HUDEP-2 (cell line): ENCODE measurements at regions not wholly inside any gene's neighbourhood (a gene's known extent, or its start where the extent isn't known, plus 50 kb on each side); places are given as distances from the start of the nearest gene placed in this dataset.
"Not testable (repeated sequence)": the region's sequence is repeated elsewhere in the genome, so short reads cannot be mapped to it uniquely, and the experiment has no call there.

Experiments
- DNase-seq, 76 experiments: peaks; one replicate each; lab custom pipeline; 2025; ENCODE audit not compliant: unreplicated experiment in 76 of 76; lab: John Stamatoyannopoulos, UW

GRCh38 chr4:188432328-188432727 is 293.1 kb downstream of the TRIML1 start:
- no peak for DNase-seq

GRCh38 chr4:188433741-188434315 is 294.6 kb downstream of the TRIML1 start:
- DNase-seq: no peak

GRCh38 chr4:188434643-188435042 is 295.4 kb downstream of the TRIML1 start:
- no peak for DNase-seq

- no peak for DNase-seq
These were observed 296.1 kb downstream of the TRIML1 start for GRCh38 chr4:188435381-188435780.

- no peak for DNase-seq
These were observed 298.3 kb downstream of the TRIML1 start for GRCh38 chr4:188437535-188437934.

- not testable (repeated sequence) for DNase-seq
These were observed 299.2 kb downstream of the TRIML1 start for GRCh38 chr4:188438391-188438824.

- no peak for DNase-seq
These were observed 300.5 kb downstream of the TRIML1 start for GRCh38 chr4:188439641-188440311.

GRCh38 chr4:188444500-188444899 is 305.3 kb downstream of the TRIML1 start:
- DNase-seq: no peak

- DNase-seq: not testable (repeated sequence)
These were observed 309.8 kb downstream of the TRIML1 start for GRCh38 chr4:188448996-188449395.

- no peak for DNase-seq
These were observed 311.3 kb downstream of the TRIML1 start for GRCh38 chr4:188450571-188450970.

GRCh38 chr4:188452097-188452496 is 312.9 kb downstream of the TRIML1 start:
- no peak for DNase-seq

- no peak for DNase-seq
These were observed 315.3 kb downstream of the TRIML1 start for GRCh38 chr4:188454575-188454974.

GRCh38 chr4:188455062-188455752 is 316.0 kb downstream of the TRIML1 start:
- no peak for DNase-seq

GRCh38 chr4:188459381-188459780 is 320.1 kb downstream of the TRIML1 start:
- no peak for DNase-seq

GRCh38 chr4:188463909-188464308 is 324.7 kb downstream of the TRIML1 start:
- DNase-seq: no peak

GRCh38 chr4:188466001-188466400 is 326.8 kb downstream of the TRIML1 start:
- no peak for DNase-seq

GRCh38 chr4:188484256-188484655 is 345.0 kb downstream of the TRIML1 start:
- DNase-seq: no peak

- no peak for DNase-seq
These were observed 346.7 kb downstream of the TRIML1 start for GRCh38 chr4:188485906-188486305.

GRCh38 chr4:188492886-188493285 is 353.6 kb downstream of the TRIML1 start:
- DNase-seq: no peak

- no peak for DNase-seq
These were observed 355.9 kb downstream of the TRIML1 start for GRCh38 chr4:188495169-188495568.

- DNase-seq: no peak
These were observed 372.2 kb downstream of the TRIML1 start for GRCh38 chr4:188511431-188511830.

- DNase-seq: no peak
These were observed 393.5 kb downstream of the TRIML1 start for GRCh38 chr4:188532751-188533150.
